GM06990 (cell line): ENCODE measurements at regions not wholly inside any gene's neighbourhood (a gene's known extent, or its start where the extent isn't known, plus 50 kb on each side); places are given as distances from the start of the nearest gene placed in this dataset.

Source experiments
- DNase-seq: peaks from one replicate; pipeline ENCODE4 v3.0.0-alpha.2; 2011; ENCODE audit not compliant: insufficient read length; ENCODE audit errors: extremely low read depth
- H3K27me3 ChIP-seq: replicated peaks from 2 replicates; pipeline ENCODE4 v1.6.0; 2011; ENCODE audit warnings: low read length; ENCODE audit not compliant: control insufficient read depth, insufficient read depth
- H3K36me3 ChIP-seq: 2 replicates; pipeline ENCODE4 v1.5.1; 2011; ENCODE audit warnings: low read length; ENCODE audit not compliant: control insufficient read depth, insufficient read depth
- H3K4me3 ChIP-seq: replicated peaks from 2 replicates; pipeline ENCODE4 v1.5.1; 2011; ENCODE audit warnings: low read depth, mild to moderate bottlenecking, control low read depth, low read length
- TF ChIP-seq, protein P1 (sequence below): IDR thresholded peaks from 2 replicates; pipeline ENCODE4 v1.5.1; 2011; ENCODE audit warnings: low read length, control low read depth, mild to moderate bottlenecking, inconsistent platforms; ENCODE audit not compliant: insufficient read depth, poor library complexity, severe bottlenecking

- no peak for DNase-seq
- H3K4me3 ChIP-seq: no peak overlapping the region
- no peaks in the 10 kb centered on the region for H3K36me3 ChIP-seq
- TF ChIP-seq, protein P1, sequence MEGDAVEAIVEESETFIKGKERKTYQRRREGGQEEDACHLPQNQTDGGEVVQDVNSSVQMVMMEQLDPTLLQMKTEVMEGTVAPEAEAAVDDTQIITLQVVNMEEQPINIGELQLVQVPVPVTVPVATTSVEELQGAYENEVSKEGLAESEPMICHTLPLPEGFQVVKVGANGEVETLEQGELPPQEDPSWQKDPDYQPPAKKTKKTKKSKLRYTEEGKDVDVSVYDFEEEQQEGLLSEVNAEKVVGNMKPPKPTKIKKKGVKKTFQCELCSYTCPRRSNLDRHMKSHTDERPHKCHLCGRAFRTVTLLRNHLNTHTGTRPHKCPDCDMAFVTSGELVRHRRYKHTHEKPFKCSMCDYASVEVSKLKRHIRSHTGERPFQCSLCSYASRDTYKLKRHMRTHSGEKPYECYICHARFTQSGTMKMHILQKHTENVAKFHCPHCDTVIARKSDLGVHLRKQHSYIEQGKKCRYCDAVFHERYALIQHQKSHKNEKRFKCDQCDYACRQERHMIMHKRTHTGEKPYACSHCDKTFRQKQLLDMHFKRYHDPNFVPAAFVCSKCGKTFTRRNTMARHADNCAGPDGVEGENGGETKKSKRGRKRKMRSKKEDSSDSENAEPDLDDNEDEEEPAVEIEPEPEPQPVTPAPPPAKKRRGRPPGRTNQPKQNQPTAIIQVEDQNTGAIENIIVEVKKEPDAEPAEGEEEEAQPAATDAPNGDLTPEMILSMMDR: no peak
- no peaks in the 10 kb centered on the region; the same call in 1 of the 2 replicates for H3K27me3 ChIP-seq
These were observed 87.8 kb upstream of the DRD2 start for GRCh38 chr11:113562981-113563461.

GRCh38 chr11:113562576-113562975 is 87.4 kb upstream of the DRD2 start:
- H3K4me3 ChIP-seq: no peak overlapping the region
- no peaks in the 10 kb centered on the region for H3K36me3 ChIP-seq
- no peak for DNase-seq
- TF ChIP-seq, protein P1: no peak
- no peaks in the 10 kb centered on the region; the same call in 1 of the 2 replicates for H3K27me3 ChIP-seq

GRCh38 chr11:113557926-113558325 is 82.7 kb upstream of the DRD2 start:
- DNase-seq: no peak
- Histone ChIP-seq H3K4me3 (no peak overlapping the region), H3K36me3 (no peaks in the 10 kb centered on the region), H3K27me3 (no peaks in the 10 kb centered on the region; the same call in none of the 2 replicates)
- TF ChIP-seq, protein P1: no peak

DNA sequence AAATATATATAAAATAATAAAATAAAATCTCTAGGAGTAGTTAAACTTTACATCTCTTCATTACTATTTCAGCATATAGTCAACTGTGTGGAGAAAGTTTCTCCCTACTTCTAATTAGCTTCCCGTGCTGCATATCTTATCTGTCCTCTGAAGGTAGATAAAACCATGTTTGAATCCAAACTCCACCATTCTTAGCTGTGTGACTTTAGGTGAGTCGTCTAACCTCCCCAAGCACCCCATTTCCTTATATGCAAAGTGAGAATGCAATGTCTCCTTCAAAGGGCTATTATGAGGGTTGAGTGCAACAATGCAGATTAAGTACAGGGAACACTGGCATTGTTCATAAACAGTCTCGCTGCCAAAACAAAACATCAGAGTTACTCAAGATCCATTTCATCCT is 80.8 kb upstream of the DRD2 start:
- no peak for DNase-seq

GRCh38 chr11:113555071-113555619 is 79.9 kb upstream of the DRD2 start:
- DNase-seq: no peak
- TF ChIP-seq, protein P1: no peak
- Histone ChIP-seq H3K27me3 (no peaks in the 10 kb centered on the region; the same call in none of the 2 replicates), H3K4me3 (no peak overlapping the region), H3K36me3 (no peaks in the 10 kb centered on the region)

More for the DNA sequence above, 80.8 kb upstream of the DRD2 start:
- TF ChIP-seq, protein P1: no peak
- Histone ChIP-seq H3K4me3 (no peak overlapping the region), H3K36me3 (no peaks in the 10 kb centered on the region), H3K27me3 (no peaks in the 10 kb centered on the region; the same call in none of the 2 replicates)
